ENCODE measurements at regions not wholly inside any gene's neighbourhood (a gene's known extent, or its start where the extent isn't known, plus 50 kb on each side); places are given as distances from the start of the nearest gene placed in this dataset.

- Histone ChIP-seq H3K4me3 (ENCODE audit: control insufficient read depth in 1 of 7, extremely low read depth in 1 of 7, insufficient read depth in 4 of 7, low read depth in 2 of 7, low read length in 6 of 7) (no peak overlapping the region), H3K27me3 (replicated peaks in 2 of 5; ENCODE audit: control insufficient read depth in 4 of 5, insufficient read depth in 5 of 5, low read length in 4 of 5) (no peaks in the 10 kb centered on the region), H3K9me3 (ENCODE audit: control extremely low read depth in 1 of 5, control insufficient read depth in 4 of 5, insufficient read depth in 2 of 5, low read depth in 1 of 5, low read length in 4 of 5) (peaks cover 0 to 12% (median 0%) of the 10 kb centered on the region in 5 experiments), H3K4me1 (ENCODE audit: control extremely low read depth in 1 of 4, control insufficient read depth in 4 of 4, insufficient read depth in 4 of 4, low read length in 3 of 4) (no peaks in the 10 kb centered on the region), H3K36me3 (ENCODE audit: control insufficient read depth in 4 of 4, insufficient read depth in 4 of 4, low read length in 3 of 4) (no peaks in the 10 kb centered on the region), H3K27ac (ENCODE audit: insufficient read depth in 1 of 2, low read depth in 1 of 2, low read length in 2 of 2, poor library complexity in 1 of 2, severe bottlenecking in 2 of 2) (no peak overlapping the region)
- POLR2A ChIA-PET = interaction anchor here (0.6 kb wide), 1 partner anchor 119 kb away, joined by 3 read pairs; no protein-coding TSS in a partner anchor
- WGBS (ENCODE audit: insufficient coverage) = no CpG with 5 or more reads among the region's 2 CpGs
- no peak for DNase-seq
- CTCF ChIA-PET = no interaction called here
These were observed 539.3 kb downstream of the SQOR start for GRCh38 chr15:46174122-46174521.

GRCh38 chr15:46177219-46177618 is 542.4 kb downstream of the SQOR start:
- Histone ChIP-seq H3K27me3 (replicated peaks in 2 of 5; ENCODE audit: control insufficient read depth in 4 of 5, insufficient read depth in 5 of 5, low read length in 4 of 5) (no peaks in the 10 kb centered on the region), H3K27ac (ENCODE audit: insufficient read depth in 1 of 2, low read depth in 1 of 2, low read length in 2 of 2, poor library complexity in 1 of 2, severe bottlenecking in 2 of 2) (no peak overlapping the region)
- CTCF ChIA-PET = no interaction called here

GRCh38 chr15:46178138-46178537 is 543.3 kb downstream of the SQOR start:
- Histone ChIP-seq H3K4me1 (ENCODE audit: control extremely low read depth in 1 of 4, control insufficient read depth in 4 of 4, insufficient read depth in 4 of 4, low read length in 3 of 4) (no peaks in the 10 kb centered on the region), H3K27me3 (replicated peaks in 2 of 5; ENCODE audit: control insufficient read depth in 4 of 5, insufficient read depth in 5 of 5, low read length in 4 of 5) (no peaks in the 10 kb centered on the region), H3K36me3 (ENCODE audit: control insufficient read depth in 4 of 4, insufficient read depth in 4 of 4, low read length in 3 of 4) (no peaks in the 10 kb centered on the region), H3K27ac (ENCODE audit: insufficient read depth in 1 of 2, low read depth in 1 of 2, low read length in 2 of 2, poor library complexity in 1 of 2, severe bottlenecking in 2 of 2) (no peak overlapping the region), H3K4me3 (ENCODE audit: control insufficient read depth in 1 of 7, extremely low read depth in 1 of 7, insufficient read depth in 4 of 7, low read depth in 2 of 7, low read length in 6 of 7) (no peak overlapping the region), H3K9me3 (ENCODE audit: control extremely low read depth in 1 of 5, control insufficient read depth in 4 of 5, insufficient read depth in 2 of 5, low read depth in 1 of 5, low read length in 4 of 5) (peaks cover 0 to 6% (median 0%) of the 10 kb centered on the region in 5 experiments)
- no peak for DNase-seq
- ChIA-PET POLR2A (no interaction called here), CTCF (no interaction called here)
- WGBS (ENCODE audit: insufficient coverage) = 100% methylated on average over 1 of the region's 1 CpG

More at GRCh38 chr15:46177219-46177618, 542.4 kb downstream of the SQOR start:
- Histone ChIP-seq H3K9me3 (ENCODE audit: control extremely low read depth in 1 of 5, control insufficient read depth in 4 of 5, insufficient read depth in 2 of 5, low read depth in 1 of 5, low read length in 4 of 5) (no peaks in the 10 kb centered on the region), H3K4me1 (ENCODE audit: control extremely low read depth in 1 of 4, control insufficient read depth in 4 of 4, insufficient read depth in 4 of 4, low read length in 3 of 4) (no peaks in the 10 kb centered on the region), H3K36me3 (ENCODE audit: control insufficient read depth in 4 of 4, insufficient read depth in 4 of 4, low read length in 3 of 4) (no peaks in the 10 kb centered on the region), H3K4me3 (ENCODE audit: control insufficient read depth in 1 of 7, extremely low read depth in 1 of 7, insufficient read depth in 4 of 7, low read depth in 2 of 7, low read length in 6 of 7) (no peak overlapping the region)
- no peak for DNase-seq
- POLR2A ChIA-PET = no interaction called here
- 100% methylated on average over 1 of the region's 2 CpGs for WGBS (ENCODE audit: insufficient coverage)

GRCh38 chr15:46207341-46207740 is 572.5 kb downstream of the SQOR start:
- H3K27ac ChIP-seq (ENCODE audit: insufficient read depth in 1 of 2, low read depth in 1 of 2, low read length in 2 of 2, poor library complexity in 1 of 2, severe bottlenecking in 2 of 2) = no peak overlapping the region
- CTCF ChIA-PET = no interaction called here
- POLR2A ChIA-PET = no interaction called here

DNA sequence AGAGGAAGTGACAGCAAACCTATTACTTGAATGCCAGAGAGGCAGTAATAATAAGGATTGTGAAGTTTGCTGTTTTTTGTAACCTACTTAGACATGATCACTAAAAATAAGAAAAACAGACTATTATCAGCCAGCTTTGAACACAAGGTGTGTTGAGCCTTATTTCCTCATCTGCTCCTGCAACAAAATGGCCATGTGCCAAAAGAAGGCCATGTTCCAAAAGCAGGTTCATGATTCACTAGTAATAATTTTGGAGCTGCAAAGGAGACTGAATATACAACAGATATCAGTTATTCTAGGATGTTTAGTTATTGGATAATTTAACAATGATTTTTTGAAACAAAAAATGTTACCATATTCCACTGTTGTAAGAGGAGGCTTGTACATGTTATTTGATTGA is 578.7 kb downstream of the SQOR start:
- Histone ChIP-seq H3K4me3 (ENCODE audit: control insufficient read depth in 1 of 7, extremely low read depth in 1 of 7, insufficient read depth in 4 of 7, low read depth in 2 of 7, low read length in 6 of 7) (no peak overlapping the region), H3K4me1 (ENCODE audit: control extremely low read depth in 1 of 4, control insufficient read depth in 4 of 4, insufficient read depth in 4 of 4, low read length in 3 of 4) (no peaks in the 10 kb centered on the region), H3K27ac (ENCODE audit: insufficient read depth in 1 of 2, low read depth in 1 of 2, low read length in 2 of 2, poor library complexity in 1 of 2, severe bottlenecking in 2 of 2) (no peak overlapping the region), H3K27me3 (replicated peaks in 2 of 5; ENCODE audit: control insufficient read depth in 4 of 5, insufficient read depth in 5 of 5, low read length in 4 of 5) (no peaks in the 10 kb centered on the region), H3K9me3 (ENCODE audit: control extremely low read depth in 1 of 5, control insufficient read depth in 4 of 5, insufficient read depth in 2 of 5, low read depth in 1 of 5, low read length in 4 of 5) (peaks cover 0 to 3% (median 0%) of the 10 kb centered on the region in 5 experiments), H3K36me3 (ENCODE audit: control insufficient read depth in 4 of 4, insufficient read depth in 4 of 4, low read length in 3 of 4) (no peaks in the 10 kb centered on the region)
- POLR2A ChIA-PET = no interaction called here
- CTCF ChIA-PET = no interaction called here
- DNase-seq = no peak

More at GRCh38 chr15:46207341-46207740, 572.5 kb downstream of the SQOR start:
- no peaks in the 10 kb centered on the region for H3K27me3 ChIP-seq (replicated peaks in 2 of 5; ENCODE audit: control insufficient read depth in 4 of 5, insufficient read depth in 5 of 5, low read length in 4 of 5)
- H3K9me3 ChIP-seq (ENCODE audit: control extremely low read depth in 1 of 5, control insufficient read depth in 4 of 5, insufficient read depth in 2 of 5, low read depth in 1 of 5, low read length in 4 of 5) = peaks cover 0 to 4% (median 0%) of the 10 kb centered on the region in 5 experiments
- H3K4me1 ChIP-seq (ENCODE audit: control extremely low read depth in 1 of 4, control insufficient read depth in 4 of 4, insufficient read depth in 4 of 4, low read length in 3 of 4) = no peaks in the 10 kb centered on the region
- no peak overlapping the region for H3K4me3 ChIP-seq (ENCODE audit: control insufficient read depth in 1 of 7, extremely low read depth in 1 of 7, insufficient read depth in 4 of 7, low read depth in 2 of 7, low read length in 6 of 7)
- H3K36me3 ChIP-seq (ENCODE audit: control insufficient read depth in 4 of 4, insufficient read depth in 4 of 4, low read length in 3 of 4) = no peaks in the 10 kb centered on the region
- WGBS (ENCODE audit: insufficient coverage) = 100% methylated on average over 1 of the region's 2 CpGs
- DNase-seq = no peak

DNA sequence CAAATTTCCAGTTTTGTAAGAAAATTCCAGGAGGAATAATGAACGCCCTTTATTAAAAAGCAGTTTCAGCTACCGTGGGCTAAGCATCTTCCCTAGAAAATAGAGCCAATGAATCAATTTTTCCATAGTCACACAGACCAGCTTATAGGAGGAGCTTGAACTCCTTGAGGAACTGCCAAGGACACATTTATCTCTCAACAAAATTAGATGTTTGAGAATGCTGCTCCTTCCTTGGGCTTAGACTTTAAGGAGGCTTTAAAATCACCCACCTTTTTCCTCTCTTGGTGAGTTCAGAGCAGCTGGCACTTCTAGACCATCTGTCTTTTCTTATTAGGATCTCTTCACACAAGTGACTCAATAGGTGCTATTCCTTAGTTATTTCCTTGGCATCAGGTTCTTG is 588.0 kb downstream of the SQOR start:
- Histone ChIP-seq H3K27me3 (replicated peaks in 2 of 5; ENCODE audit: control insufficient read depth in 4 of 5, insufficient read depth in 5 of 5, low read length in 4 of 5) (no peaks in the 10 kb centered on the region), H3K27ac (ENCODE audit: insufficient read depth in 1 of 2, low read depth in 1 of 2, low read length in 2 of 2, poor library complexity in 1 of 2, severe bottlenecking in 2 of 2) (no peak overlapping the region), H3K9me3 (ENCODE audit: control extremely low read depth in 1 of 5, control insufficient read depth in 4 of 5, insufficient read depth in 2 of 5, low read depth in 1 of 5, low read length in 4 of 5) (no peaks in the 10 kb centered on the region), H3K4me1 (ENCODE audit: control extremely low read depth in 1 of 4, control insufficient read depth in 4 of 4, insufficient read depth in 4 of 4, low read length in 3 of 4) (no peaks in the 10 kb centered on the region), H3K36me3 (ENCODE audit: control insufficient read depth in 4 of 4, insufficient read depth in 4 of 4, low read length in 3 of 4) (no peaks in the 10 kb centered on the region), H3K4me3 (ENCODE audit: control insufficient read depth in 1 of 7, extremely low read depth in 1 of 7, insufficient read depth in 4 of 7, low read depth in 2 of 7, low read length in 6 of 7) (no peak overlapping the region)
- WGBS (ENCODE audit: insufficient coverage) = 100% methylated on average over 2 of the region's 2 CpGs
- POLR2A ChIA-PET = no interaction called here
- no peak for DNase-seq
- CTCF ChIA-PET = no interaction called here

DNA sequence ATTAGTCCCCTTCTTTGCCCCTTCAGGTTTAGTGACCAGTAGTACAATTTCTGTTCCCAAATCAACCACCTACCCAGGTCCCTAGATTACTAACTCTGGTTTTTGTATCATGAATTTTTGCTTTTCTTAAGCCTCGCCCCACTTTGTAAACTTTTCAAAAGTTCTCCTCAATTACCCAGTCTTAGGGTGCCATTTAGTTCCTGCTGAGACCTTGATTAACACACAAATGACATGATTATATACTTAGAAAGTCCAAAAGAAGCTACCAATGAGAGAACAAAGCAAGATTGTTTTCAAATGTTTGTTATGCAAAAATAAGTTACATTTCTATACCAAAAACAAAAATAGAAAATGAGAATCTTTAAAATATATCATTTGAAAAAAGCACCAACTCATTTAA is 594.4 kb downstream of the SQOR start:
- Histone ChIP-seq H3K27ac (ENCODE audit: insufficient read depth in 1 of 2, low read depth in 1 of 2, low read length in 2 of 2, poor library complexity in 1 of 2, severe bottlenecking in 2 of 2) (no peak overlapping the region), H3K36me3 (ENCODE audit: control insufficient read depth in 4 of 4, insufficient read depth in 4 of 4, low read length in 3 of 4) (no peaks in the 10 kb centered on the region), H3K4me3 (ENCODE audit: control insufficient read depth in 1 of 7, extremely low read depth in 1 of 7, insufficient read depth in 4 of 7, low read depth in 2 of 7, low read length in 6 of 7) (no peak overlapping the region), H3K9me3 (ENCODE audit: control extremely low read depth in 1 of 5, control insufficient read depth in 4 of 5, insufficient read depth in 2 of 5, low read depth in 1 of 5, low read length in 4 of 5) (no peaks in the 10 kb centered on the region), H3K4me1 (ENCODE audit: control extremely low read depth in 1 of 4, control insufficient read depth in 4 of 4, insufficient read depth in 4 of 4, low read length in 3 of 4) (no peaks in the 10 kb centered on the region), H3K27me3 (replicated peaks in 2 of 5; ENCODE audit: control insufficient read depth in 4 of 5, insufficient read depth in 5 of 5, low read length in 4 of 5) (no peaks in the 10 kb centered on the region)
- ChIA-PET POLR2A (no interaction called here), CTCF (no interaction called here)
- DNase-seq = no peak
- no CpG with 5 or more reads among the region's 1 CpG for WGBS (ENCODE audit: insufficient coverage)

Data from common myeloid progenitor, CD34-positive (primary cell).